ENCODE measurements at regions not wholly inside any gene's neighbourhood (a gene's known extent, or its start where the extent isn't known, plus 50 kb on each side); places are given as distances from the start of the nearest gene placed in this dataset.

DNA sequence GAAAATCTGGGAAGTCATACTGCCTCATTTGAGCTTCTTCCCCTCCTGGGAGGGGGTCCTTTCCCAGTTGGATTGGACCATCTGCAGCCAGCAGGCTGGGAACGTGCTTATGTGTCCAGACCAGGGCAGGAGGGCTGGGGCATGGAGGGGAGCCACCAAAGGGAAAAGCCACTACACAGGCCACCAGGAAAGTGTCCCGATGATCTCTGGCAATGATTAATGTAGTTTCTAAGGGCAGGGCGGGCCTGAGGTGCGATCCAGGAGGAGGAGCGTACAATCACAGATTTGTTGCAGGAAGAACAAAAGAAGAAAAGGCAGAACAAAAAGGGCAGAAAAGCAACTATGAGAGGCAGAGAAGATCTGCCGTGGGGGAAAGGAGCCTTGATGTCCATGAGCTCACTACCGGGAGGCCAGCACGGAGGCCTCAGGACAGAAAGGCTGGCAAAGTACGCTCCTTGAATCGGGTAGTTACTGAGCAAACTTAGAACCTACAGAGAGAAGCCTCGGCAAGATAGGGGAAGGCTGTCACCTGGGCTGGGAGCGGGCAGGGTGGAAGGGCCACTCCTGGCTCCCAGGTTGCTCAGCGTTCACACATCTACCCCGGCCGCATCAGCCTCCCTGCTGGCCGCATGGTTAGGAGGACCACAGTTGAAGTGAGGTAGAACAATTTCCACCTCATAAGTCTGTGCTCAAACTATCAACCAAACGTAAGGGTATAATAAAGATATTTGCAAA lies 79.5 kb upstream of the PCSK6 start:
- TF ChIP-seq, protein P1, sequence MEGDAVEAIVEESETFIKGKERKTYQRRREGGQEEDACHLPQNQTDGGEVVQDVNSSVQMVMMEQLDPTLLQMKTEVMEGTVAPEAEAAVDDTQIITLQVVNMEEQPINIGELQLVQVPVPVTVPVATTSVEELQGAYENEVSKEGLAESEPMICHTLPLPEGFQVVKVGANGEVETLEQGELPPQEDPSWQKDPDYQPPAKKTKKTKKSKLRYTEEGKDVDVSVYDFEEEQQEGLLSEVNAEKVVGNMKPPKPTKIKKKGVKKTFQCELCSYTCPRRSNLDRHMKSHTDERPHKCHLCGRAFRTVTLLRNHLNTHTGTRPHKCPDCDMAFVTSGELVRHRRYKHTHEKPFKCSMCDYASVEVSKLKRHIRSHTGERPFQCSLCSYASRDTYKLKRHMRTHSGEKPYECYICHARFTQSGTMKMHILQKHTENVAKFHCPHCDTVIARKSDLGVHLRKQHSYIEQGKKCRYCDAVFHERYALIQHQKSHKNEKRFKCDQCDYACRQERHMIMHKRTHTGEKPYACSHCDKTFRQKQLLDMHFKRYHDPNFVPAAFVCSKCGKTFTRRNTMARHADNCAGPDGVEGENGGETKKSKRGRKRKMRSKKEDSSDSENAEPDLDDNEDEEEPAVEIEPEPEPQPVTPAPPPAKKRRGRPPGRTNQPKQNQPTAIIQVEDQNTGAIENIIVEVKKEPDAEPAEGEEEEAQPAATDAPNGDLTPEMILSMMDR (IDR thresholded peaks at IDR 0.05; ENCODE audit: low read depth, low read length), result no peak
- H3K4me3 ChIP-seq (ENCODE audit: low read depth, low read length), result no peak overlapping the region

DNA sequence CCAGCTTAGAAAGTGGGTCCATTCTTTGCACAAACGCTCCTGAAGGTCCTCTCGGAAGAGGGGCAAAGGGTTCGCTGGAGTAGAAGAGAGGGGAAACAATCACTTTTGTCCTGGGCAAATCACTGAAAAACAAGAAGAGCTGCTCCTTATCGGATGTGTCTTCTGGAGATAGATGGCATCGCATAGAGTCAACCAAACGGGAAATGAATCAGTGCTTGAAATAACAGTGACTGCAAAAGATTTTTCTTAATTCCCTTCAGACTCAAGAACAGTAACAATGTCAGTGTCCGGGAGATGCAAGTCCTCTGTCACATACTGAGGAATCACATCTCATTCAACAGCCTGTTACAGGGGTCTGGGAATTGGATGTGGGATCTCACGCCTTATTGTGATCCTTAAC lies 78.8 kb upstream of the PCSK6 start:
- TF ChIP-seq, protein P1 (IDR thresholded peaks at IDR 0.05; ENCODE audit: low read depth, low read length), result no peak
- no peak overlapping the region for H3K4me3 ChIP-seq (ENCODE audit: low read depth, low read length)

DNA sequence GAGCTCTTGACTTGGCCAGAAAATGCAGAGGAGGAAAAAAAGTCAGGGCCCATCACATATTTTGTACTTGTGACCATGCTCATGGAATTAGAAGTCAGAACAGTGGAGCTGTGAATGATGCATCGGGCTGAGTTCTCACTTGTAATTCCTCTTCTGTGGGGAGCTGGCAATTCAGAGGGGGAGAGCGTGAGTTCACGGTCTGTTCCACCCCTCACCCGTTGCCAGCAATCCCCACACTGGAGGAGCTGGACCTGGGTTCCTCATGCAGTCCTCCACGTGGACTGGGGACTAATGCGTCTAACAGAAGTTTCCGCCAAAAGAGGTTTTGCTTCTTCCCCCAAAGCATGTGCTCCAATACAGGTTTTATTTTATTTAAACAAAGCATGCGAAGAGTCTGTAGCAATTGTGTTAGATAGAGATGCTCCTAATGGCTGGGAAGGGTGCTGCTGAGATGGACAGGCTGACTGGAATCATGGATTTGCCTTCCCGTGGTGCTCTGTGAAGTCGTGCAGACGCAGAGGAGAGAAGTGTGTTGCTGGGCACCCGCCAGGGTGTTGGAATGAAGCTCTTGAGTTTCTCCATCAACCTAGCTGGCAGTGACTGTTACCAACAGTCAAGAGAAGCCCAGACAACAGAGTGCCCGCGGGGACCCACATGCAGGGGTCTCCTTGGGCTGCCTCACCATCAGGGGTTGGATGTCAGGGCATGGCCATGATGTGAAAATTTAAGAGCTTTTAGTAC lies 77.4 kb upstream of the PCSK6 start:
- no peak overlapping the region for H3K4me3 ChIP-seq (ENCODE audit: low read depth, low read length)
- TF ChIP-seq, protein P1 (IDR thresholded peaks at IDR 0.05; ENCODE audit: low read depth, low read length), result no peak

DNA sequence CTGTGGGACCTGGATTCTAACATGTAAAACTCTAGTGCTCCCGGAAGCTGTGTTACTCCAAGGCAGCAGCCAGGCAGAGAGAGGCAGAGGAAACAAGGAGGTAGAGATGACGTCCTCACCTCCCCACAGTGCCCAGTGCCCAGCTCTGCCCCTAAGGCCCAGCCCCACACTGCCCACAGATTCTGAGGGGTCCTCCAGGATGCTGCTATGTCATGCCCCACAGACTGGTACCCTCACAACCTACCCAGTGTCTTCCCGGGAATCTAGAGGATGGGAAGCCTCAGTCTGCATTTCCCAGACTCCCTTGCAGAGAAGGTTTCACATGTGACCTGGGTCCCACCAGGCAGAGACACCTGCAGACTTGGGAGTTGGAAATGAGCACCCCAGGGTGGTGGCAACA lies 75.9 kb upstream of the PCSK6 start:
- H3K4me3 ChIP-seq (ENCODE audit: low read depth, low read length), result no peak overlapping the region
- TF ChIP-seq, protein P1 (IDR thresholded peaks at IDR 0.05; ENCODE audit: low read depth, low read length), result no peak

DNA sequence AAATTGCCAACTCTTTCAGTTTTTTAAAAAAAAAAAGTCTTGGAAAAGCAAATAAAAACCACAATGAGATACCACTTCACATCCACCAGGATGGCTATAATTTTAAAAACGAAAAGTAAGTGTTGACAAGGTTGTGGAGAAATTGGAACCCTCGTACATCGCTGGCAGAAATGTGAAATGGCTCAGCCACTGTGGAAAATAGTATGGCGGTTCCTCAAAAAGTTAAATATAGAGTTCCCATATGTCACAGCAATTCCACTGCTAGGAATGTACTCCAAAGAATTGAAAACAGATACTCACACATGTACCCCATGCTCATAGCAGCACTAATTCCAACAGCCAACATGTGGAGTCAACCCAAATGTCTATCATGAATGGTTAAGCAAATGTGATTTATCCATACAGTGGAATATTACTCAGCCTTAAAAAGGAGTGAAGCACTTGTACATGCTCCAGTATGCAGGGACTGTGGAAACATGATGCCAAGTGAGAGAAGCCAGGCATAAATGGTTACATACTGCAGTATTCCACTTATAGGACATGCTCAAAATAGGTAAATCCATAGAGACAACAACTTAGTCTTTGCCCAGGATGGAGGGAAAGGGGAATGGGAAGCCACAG lies 73.8 kb upstream of the PCSK6 start:
- no peak overlapping the region for H3K4me3 ChIP-seq (ENCODE audit: low read depth, low read length)
- TF ChIP-seq, protein P1 (IDR thresholded peaks at IDR 0.05; ENCODE audit: low read depth, low read length), result no peak

DNA sequence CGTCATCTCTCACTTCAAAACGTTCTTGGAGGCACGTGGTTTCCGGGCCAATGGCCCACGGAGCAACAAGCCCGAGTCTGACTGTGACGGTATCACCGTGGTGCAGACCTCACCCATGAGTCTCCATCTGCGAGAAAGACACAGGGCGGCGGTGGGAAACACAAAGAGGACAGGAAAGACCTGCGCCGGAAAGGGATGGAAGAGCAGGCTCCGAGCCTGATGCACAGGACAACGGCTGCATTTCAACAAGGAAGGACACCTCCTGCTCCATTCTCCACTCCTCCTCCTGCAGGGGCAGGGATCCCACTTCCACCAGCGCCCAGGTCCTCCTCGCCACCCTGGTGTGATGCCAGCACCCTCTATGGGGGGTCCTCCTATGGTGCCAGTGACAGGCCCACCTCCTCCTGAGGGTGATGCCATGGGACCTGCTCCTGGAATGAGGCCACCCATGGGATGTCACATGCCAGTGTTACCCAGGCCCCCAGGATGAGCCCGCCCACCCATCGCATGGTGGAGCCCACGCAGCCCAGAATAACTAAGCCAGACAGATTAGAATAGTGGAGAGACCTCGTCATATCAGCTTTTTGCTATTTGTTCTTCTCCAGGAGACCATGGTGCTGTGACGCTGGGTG lies 73.0 kb upstream of the PCSK6 start:
- TF ChIP-seq, protein P1 (IDR thresholded peaks at IDR 0.05; ENCODE audit: low read depth, low read length), result no peak
- H3K4me3 ChIP-seq (ENCODE audit: low read depth, low read length), result no peak overlapping the region
